Stimulated activated CD8-positive, alpha-beta memory T cell treated with anti-CD3 and anti-CD28 coated beads, Interleukin-12 subunit alpha, Interleukin-12 subunit beta, amount 100 ng/mL, for 4 hours (primary cell): ENCODE measurements at regions not wholly inside any gene's neighbourhood (a gene's known extent, or its start where the extent isn't known, plus 50 kb on each side); places are given as distances from the start of the nearest gene placed in this dataset.

Experiments
- DNase-seq: peaks from one replicate; pipeline ENCODE4 v3.0.0-alpha.2; 2020; ENCODE audit warnings: low read depth

GRCh38 chr6:157756708-157757429 lies 66.2 kb upstream of the SNX9 start:
- DNase-seq: peak; percentile 51

- no peak for DNase-seq
Observed at GRCh38 chr6:157757430-157758403, 65.3 kb upstream of the SNX9 start.

GRCh38 chr6:157758516-157759023 lies 64.5 kb upstream of the SNX9 start:
- no peak for DNase-seq

- no peak for DNase-seq
Observed at GRCh38 chr6:157759028-157759427, 64.0 kb upstream of the SNX9 start.

DNA sequence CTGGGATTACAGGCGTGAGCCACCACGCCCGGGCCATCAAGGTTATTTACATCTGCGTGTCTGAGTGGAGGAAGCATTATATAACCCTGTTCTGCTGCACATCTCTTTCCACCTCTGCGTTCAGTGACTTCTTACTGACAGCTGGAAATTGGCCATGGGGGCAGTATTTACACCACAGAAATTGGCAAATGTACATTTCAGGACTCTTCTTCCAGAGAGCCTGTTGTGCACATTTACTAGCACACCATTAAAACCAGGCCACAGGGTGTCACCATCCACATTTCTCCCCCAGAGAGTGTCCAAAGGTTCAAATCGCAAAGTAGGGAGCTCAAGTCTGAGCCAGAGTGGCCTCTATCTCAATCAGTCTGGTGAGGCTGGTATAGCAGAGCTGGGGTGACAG lies 62.9 kb upstream of the SNX9 start:
- DNase-seq: no peak

DNA sequence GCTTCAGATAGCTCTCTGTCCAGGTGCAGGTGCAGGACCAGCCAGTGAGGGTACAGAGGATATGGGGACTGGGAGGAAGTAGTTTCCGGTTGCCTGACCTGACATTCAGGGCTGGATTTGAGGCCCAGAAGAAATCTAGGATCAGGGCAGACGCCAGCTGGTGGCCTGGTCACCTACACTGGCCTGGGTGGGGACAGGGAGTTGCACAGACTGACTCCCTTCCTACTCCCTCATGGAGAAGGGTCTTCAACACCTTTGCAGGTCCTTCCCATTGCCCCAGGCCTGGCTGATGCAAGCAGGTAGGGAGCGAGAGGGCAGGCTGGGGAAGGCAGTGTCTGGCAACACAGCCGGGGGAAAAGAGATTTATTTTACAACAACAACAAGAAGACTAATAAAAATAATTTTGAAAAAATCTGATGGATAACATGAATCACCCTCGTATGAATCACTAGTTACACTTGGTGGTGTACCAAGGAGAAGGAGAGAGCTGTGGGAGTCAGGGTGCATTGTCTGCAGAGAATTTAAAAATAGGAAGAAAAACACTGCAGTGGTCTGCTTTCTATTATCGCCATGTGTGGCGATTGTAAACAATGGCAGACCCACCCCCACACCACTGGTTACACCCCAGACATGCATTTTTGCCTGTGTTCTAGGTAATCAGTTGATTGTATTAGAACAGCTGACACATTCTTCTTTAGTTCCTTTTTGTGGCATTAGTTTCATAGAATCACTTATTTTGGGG lies 62.3 kb upstream of the SNX9 start:
- DNase-seq: no peak

GRCh38 chr6:157761331-157761921 lies 61.6 kb upstream of the SNX9 start:
- no peak for DNase-seq

DNA sequence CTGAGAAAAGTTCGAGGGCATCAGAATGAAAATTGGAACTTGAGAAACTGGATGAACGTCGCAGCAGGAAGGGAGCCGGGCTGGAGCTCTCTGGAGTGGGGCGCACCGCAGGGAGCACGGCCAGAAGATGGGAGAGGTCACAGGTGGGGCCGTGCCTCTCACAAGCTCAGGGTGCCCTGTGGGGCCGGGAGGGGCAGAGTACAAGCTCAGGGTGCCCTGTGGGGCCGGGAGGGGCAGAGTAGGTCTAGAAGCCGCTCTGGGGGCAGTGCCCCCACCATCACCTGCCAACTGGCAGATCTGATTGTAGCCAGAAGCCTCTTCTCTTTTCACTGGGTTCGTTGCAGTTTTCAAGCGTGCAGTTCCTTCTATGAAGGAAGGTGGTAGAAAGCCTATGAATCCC lies 61.1 kb upstream of the SNX9 start:
- DNase-seq: no peak

- DNase-seq: no peak
Observed at GRCh38 chr6:157762636-157763035, 60.4 kb upstream of the SNX9 start.

DNA sequence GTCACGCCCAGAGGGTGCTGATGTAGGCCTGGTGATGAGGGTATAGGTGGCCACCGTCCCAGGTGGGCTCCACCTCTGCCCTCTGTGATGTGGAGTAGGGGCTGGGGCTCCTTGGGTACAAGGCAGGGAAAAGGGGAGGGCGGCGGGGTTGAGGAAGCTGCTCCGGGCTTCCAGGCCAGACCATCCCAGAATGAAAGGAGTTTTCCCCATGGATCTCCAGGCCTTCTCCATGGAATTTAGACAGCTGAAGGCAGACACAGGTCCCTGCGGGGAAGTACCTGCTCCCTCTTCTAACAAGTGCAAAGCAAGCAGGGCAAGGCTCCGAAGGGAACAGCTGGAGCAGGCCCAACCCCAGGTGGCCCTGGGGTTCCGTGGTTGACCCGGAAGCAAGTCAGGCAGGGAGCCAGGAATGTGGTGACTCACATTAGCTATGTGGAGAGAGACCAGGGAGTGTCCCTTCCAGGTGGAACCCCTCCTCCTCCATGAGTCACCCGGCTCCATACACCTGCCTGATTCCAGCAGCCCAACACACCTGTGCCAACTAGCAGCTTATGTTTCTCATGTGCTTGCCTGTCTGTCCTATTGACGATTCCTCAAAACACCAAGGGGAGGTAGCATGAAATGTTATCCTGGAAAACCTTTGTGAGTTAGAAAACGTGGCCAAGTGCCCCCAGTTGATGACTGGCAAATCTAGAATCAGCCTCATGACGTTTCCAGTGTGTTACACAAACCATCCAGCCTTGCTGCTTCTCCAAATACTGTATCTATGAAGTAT lies 59.7 kb upstream of the SNX9 start:
- DNase-seq: no peak

DNA sequence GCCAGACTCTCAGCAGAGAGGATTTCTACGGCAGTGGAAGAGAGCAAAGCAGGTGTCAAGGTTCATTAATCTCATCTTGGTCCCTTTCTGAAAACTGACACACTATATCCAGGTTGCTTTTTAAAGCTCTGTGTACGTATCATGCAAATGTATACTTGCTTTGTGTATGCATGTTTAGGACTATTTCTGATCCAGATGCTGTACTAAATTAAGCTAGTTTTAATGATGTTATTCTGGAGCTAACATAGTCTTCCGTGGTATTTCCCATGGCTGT lies 59.2 kb upstream of the SNX9 start:
- no peak for DNase-seq

DNA sequence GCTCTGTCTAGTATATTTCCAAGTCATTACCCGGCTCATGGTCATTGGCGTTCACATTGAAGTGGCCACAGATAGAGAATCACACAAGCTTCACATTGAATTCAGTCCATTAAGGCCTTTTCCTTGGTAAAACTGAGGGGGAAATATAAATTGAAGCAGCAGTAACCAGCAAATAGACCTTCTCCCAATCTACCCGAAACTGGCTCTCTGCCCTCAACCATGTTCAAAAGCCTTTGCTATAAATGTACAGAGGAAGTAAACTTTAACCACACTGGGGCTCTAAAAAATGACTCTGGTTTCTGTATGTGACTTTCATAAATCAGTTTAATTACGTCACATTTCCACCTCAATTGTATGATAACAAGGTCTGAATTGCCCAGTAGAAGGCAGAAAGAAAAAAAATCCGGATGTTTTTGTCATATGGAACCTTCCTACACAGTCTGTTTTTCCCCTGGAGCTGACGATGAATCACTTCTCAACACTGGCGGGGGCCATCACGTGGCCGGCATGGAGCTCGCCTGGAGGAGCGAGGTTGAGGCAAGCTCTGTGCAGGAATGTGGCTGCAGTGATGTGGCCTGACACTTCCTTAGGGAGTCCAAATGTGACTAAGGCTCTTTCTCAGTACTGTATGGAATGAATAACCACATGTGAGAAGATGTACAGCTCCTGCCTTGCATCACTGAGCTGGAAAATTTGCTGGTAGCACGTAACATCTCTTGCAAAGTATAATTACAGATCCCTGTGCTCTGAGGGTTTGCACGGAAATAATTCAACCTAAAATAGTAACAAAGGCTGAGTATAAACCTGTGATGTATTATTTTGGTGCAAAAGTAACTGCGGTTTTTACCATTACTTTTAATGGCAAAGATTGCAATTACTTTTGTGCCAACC lies 58.6 kb upstream of the SNX9 start:
- peak; percentile 69 for DNase-seq

DNA sequence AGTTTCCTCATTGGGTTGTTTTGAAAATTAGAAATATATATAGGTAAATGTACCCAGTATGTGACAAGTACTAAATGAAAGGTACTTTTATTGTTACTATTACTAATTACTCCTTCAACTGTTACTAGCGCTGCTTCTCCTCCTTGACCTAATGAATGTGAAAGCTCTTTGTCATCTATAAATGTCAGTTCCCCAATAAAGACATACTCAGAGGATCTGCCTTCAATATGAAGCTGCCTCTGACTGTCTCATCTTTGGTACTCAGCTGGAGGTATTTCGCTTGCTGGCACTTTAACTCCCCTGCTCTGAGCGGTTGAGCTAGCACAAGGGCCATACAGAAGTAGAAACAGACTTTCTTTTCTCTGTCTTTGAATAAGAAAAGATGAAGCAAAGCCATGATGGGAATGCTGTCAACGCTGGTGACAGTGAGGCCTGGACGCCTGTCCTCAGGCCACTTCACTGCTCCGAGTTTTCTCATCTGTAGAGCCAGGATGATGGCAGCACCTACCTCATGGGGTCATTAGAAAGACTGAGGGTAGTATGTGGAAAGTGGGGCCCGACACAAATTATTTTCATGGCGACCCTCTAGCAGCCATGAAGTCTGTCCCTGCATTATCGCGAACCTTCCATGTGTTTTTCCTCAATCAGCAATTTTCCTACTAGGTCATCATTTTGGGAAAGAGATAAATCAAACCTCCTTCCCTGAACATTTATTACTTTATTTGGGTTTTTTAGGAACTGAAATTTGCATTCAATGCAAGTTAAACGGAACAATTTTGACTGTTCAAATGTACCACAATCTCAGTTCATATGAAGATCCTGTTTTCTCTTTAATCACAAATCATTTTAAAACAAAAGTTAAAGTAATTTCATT lies 55.9 kb upstream of the SNX9 start:
- no peak for DNase-seq

DNA sequence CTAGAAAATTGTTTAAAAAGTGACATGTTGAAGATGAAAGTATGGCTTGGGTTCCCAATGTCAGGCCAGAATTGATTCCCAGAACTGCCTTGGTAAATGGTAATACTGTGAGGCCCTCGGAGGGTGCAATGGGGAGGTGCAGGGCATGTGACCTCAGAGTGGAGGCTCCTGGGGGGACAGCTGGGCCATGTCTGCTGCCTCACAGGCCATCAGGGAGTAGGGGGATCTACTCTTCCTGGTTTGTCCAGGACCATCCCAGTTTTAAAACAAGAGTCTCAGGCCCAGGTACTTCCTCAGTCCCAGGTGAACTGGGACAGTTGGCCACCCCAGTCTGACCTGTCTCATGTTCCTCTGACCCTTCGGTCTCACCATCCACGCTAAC lies 55.3 kb upstream of the SNX9 start:
- DNase-seq: no peak

DNA sequence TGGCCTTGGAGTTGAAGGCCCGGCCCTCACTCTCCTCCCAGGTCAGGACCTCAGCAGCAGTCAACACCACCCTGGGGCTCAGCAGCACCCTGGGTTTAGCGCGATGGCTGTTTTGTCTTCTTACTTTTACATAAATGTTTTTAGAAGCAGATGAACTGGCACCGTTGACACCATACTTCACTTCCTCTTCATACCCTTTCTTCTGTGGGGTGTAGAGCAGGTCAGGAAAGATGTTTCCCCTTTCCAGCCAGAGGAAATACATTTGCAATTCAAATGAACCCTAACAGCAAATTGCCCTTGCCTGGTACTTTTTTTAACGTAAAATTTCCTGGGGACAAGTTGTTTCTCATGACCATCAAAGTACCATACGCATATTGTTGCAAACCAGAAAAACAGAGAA lies 54.7 kb upstream of the SNX9 start:
- no peak for DNase-seq

DNA sequence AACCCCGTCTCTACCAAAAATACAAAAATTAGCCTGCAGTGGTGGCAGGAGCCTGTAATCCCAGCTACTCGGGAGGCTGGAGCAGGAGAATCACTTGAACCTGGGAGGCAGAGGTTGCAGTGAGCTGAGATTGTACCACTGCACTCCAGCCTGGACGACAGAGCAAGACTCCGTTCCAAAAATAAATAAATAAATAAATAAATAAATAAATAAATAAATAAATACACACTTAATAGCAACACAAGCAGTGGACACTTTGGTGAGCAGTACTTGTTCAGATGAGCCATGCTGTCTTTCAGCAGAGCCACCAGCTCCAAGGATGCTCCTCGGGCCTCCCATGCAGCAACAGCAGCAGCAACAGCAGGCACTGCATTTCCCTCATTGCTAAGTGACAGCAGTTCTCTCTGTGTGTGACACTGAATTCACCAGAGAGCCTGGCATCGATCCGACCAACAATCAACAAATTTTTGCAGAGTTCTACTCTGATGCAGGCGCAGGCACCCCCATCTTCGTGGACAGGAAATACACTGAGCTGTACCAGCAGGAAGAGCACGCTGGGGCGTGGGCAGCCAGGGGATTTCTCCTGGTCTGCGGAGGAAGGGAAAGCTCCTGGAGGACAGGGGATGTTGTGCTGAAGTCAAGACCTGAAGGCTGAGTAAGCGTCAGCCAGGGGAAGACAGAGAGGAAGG lies 54.0 kb upstream of the SNX9 start:
- DNase-seq: no peak

- no peak for DNase-seq
Observed at GRCh38 chr6:157769776-157770426, 53.1 kb upstream of the SNX9 start.

- DNase-seq: no peak
Observed at GRCh38 chr6:157770946-157771345, 52.1 kb upstream of the SNX9 start.
